GM19025 (cell line): ENCODE measurements at regions not wholly inside any gene's neighbourhood (a gene's known extent, or its start where the extent isn't known, plus 50 kb on each side); places are given as distances from the start of the nearest gene placed in this dataset.
A peak's percentile ranks its signal among the peaks of the same experiment; 100 is the strongest.

Source experiments
- ATAC-seq: cut with Tn5 transposase; IDR thresholded peaks from one replicate; pipeline ENCODE4 v1.9.1; 2021; ENCODE audit warnings: mild to moderate bottlenecking, low read depth, moderate library complexity; ENCODE audit not compliant: unreplicated experiment

GRCh38 chr13:95444006-95444730, 108.4 kb upstream of the CLDN10 start:
- ATAC-seq: no peak

GRCh38 chr13:95445131-95445530, 107.4 kb upstream of the CLDN10 start:
- ATAC-seq: no peak

DNA sequence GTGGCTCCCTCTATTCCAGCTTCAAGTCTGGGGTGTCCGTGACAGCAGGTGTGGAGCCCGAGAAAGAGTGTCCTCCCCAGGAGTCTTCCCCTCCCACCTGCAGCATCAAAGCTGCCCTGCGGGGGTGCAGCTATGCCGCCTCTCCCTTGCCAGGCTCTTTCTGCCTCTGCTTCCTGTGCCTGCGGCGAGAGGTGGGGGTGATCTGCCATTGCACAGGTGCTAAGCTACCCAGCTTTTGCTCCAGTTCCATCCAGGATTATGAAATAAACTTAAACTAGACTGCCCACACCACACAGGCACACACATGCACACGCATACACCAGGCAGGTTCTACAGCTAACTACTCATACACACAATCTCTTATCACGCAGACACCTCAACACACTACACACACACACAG, 104.7 kb upstream of the CLDN10 start:
- ATAC-seq: no peak

GRCh38 chr13:95451656-95452055, 100.9 kb upstream of the CLDN10 start:
- ATAC-seq: no peak

DNA sequence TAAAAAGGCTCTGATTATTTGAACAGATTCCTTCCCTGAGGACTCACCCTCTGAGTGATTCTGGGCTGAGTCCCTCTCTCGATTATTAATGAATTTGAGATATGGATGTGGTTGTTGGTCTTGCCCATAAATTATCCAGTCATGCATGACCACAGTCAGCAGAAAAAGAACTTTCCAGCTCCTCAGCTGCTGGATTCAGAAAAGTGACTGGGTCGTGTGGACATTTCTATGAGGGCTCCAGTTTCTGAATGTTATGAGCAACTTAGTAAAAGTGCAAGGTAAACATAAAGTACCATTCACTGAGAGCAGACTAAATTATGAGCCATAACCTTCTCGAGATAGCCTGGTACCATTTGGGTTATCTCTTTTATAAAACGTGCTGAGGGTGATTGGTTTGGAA, 100.1 kb upstream of the CLDN10 start:
- ATAC-seq: no peak

DNA sequence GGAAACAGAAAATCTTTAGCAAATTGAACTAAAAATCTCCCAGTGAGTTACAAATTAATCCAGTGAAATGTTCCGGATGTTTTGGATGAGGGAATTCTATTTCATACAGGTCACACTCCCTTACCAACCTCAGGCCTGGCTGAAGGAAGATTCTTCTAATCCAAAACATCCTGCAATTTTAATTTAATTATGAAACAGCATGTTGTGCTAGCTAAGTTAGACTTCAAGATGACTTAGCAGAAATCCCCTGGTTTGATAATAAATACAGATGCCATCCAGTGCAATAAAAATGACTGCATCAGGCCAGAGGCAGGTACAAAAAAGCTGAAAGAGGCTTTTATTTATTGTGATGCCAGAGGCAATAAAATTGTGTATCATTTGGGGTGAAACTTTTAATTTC, 96.7 kb upstream of the CLDN10 start:
- ATAC-seq: no peak

DNA sequence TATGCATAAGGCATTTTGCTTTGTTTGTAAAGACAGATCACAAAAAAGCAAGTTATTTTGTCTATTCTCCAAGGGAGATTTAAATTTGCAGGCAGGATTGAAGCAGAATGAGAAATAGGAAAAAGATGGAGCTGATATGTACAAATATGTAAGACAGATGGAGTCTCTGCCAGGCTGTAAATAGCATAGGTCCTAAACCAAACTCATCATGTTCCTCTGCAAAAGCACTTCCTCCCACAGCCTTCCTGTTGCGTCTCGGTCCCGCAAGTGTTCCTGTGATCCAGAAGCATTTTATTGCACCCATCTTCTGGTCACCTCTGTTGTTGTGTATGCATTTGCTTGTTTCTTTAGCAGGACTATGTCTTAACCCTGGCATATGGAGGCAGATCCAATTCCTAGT, 95.7 kb upstream of the CLDN10 start:
- no peak for ATAC-seq

- peak; percentile 99 for ATAC-seq
Measured at GRCh38 chr13:95457294-95457693, 95.2 kb upstream of the CLDN10 start.

DNA sequence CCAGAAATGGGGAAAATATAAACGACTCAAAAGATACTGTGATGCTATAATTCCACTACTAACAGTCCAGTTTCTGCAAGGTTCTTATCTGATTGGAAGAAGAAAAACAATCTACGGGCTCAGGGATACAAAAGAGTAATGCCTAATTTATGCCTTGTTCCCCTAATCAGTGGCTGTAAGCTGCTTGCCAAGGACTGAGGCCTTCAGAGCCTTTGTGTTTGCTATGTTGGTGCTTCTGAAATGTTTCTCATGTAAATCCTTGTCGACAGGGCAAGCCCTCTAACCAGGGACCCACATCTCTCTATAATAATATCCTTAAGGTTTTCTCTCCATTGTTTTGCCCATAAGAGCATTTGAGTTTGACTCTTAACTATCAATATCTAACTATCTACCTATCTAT, 89.7 kb upstream of the CLDN10 start:
- ATAC-seq: no peak

DNA sequence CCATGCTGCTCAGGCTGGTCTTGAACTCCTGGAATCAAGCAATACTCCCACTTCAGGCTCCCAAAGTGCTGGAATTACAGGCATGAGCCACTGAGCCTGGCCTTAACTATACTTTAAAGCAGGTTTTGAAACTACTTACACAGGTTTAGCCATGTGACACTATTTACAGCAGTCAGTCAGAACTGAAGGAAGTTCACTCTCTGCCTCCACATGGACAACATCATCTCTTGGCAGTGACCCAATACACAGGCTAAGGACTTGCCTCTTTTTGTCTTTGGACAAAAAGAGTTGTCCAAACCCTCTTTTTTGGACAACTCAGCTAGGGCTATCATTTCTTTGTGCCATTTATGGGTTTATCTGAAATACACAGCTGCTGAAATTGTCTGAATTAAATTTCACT, 89.0 kb upstream of the CLDN10 start:
- no peak for ATAC-seq

GRCh38 chr13:95470574-95471366, 81.8 kb upstream of the CLDN10 start:
- no peak for ATAC-seq

GRCh38 chr13:95471960-95472359, 80.6 kb upstream of the CLDN10 start:
- ATAC-seq: no peak

DNA sequence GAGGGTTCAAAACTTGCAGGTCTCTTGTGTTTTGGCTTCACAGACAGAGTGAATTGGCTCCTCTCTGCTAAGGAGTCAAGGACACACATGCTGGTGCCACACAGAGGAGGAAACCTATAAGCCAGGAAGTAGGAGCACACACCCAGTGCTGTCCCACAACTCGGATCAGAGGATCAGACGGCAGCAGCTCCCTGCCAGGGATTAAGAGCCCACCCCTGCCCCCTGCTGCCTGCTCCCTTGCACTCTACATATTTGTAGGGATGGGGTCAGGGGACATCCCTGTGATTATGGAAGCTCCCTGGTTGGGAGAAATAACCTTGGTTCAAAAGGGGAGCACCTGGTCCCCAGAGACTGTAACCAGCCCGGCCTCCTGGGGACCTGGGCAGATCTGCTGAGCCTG, 77.5 kb upstream of the CLDN10 start:
- no peak for ATAC-seq

DNA sequence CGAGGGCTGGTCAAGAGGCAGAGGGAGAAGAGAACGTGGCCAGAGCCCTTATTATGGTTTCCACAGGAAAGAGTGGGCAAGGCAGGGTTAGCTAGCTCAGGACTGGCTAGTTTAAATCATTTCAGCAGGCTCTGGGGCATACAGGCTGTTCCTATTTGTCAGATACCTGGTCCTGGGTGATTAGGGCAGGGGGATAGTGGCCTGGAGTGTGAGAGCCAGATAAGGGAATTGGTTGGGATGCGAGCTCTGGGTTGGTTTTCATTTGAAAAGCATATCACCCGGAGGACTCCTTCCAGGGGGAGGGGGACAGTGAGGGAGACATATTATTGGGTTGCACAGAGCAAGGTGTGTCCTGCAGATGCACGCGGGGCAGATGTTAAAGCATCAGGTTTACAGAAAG, 75.3 kb upstream of the CLDN10 start:
- ATAC-seq: no peak

DNA sequence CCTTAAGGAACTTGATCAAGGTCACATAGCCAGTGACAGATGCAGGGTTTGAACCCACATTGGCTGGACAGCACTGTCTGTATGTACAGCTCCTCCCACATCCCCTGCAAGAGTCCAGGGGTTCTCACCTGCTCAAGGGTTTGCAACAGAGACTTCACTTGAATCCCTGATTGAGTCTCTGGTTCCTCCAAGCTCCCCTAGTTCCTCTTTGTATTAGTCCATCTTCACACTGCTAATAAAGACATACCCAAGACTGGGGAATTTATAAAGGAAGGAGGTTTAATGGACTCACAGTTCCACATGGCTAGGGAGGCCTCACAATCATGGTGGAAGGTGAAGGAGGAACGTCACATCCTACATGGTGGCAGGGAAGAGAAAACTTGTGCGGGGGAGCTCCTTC, 72.8 kb upstream of the CLDN10 start:
- ATAC-seq: peak; percentile 16

DNA sequence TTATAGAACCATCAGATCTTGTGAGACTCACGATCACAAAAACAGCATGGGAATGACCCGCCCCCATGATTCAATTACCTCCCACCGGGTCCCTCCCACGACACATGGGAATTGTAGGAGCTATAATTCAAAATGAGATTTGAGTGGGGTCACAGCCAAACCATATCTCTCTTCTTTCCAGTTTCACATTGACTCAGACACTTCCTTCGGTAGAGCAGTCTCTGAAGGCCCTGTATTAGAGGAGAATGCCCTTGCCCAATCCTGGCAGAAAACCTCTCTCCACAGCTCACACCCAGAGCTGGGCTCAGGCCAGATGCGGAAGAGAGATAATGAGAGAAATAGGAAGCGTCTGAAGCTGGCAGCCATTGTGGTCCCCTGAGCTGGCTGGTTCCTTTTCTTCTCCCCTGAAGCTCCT, 72.4 kb upstream of the CLDN10 start:
- ATAC-seq: peak; percentile 59

DNA sequence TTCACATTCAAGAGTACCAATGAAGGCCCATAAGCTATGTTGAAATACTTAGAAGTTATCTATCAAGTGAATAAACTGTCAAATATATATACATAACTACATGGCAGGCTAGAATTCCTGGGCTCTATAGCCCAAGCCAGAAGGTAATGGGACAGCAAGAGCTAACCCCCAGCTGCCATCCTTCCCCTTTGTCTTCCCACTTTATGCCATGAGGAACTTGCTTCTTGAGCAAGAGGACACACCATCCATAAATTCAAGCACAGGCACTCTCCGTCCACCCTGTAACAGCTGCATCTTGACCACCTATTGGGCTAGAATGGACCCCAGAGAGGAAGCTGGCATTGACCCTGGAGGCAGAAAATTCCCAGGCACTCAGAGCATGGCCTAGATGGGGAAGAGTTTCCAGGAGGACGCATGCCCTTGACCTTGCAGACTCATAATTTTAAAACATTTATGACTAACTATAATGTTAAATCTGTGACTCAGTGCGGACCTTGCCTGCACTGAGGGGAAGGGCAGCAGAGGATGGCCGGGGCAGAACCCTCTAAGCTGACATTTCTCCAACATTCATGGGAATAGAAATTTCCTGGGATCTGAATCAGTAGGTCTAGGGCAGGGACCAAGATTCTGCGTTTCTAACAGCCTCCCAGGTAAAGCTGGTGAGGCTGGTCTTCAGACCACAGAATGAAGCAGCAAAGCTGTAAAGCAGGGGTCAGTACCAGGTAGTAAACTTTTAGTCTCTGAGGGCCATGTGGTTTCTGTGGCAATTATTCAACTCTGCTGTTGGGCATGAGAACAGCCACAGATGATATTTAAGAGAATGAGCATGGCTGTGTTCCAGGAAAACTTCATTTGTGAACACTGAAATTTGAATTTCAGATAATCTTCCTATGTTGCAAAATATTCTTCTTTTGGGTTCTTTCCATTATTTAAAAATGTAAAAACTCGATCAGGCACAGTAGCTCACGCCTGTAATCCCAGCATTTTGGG, 71.4 kb upstream of the CLDN10 start:
- no peak for ATAC-seq

- no peak for ATAC-seq
Measured at GRCh38 chr13:95484052-95484451, 68.5 kb upstream of the CLDN10 start.

GRCh38 chr13:95485045-95485517, 67.4 kb upstream of the CLDN10 start:
- ATAC-seq: no peak

DNA sequence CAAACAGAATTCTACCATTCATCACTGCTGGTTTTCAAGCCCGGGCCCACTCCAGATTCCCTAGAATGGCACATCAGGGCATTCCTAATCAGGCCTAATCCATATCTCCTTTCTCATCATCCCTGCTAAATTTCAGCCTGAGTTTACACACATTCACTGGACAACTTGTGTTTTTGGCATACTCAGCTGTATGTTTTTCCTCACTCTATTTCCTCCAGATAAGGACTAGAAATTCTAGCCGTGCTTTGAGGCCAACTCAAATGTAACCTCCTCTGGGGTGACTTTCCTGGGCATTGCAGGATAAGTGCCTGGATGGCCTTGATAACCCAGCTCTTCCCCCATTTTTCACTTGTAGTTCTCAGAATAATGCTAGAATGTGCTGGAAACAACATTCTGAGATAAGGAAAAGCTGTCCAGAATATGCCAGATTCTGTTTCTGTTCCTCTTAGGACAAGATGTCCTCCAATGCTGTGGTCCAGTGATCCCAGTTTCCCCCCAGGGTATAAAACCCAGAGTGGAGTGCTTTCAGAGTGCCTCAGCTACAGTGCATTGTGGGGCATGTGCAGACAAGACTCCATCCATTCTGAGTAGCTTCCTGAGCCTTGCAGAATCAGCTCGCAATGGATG, 66.9 kb upstream of the CLDN10 start:
- no peak for ATAC-seq
